CD4-positive, alpha-beta memory T cell (primary cell): ENCODE measurements at regions not wholly inside any gene's neighbourhood (a gene's known extent, or its start where the extent isn't known, plus 50 kb on each side); places are given as distances from the start of the nearest gene placed in this dataset.
"Not testable (repeated sequence)": the region's sequence is repeated elsewhere in the genome, so short reads cannot be mapped to it uniquely, and the experiment has no call there.

Experiments used
- CTCF ChIA-PET: fragments of 350-600 bp; sonication (Branson Sonifier 250); formaldehyde crosslinking; loops from one replicate; lab custom pipeline; 2021; ENCODE audit warnings: inconsistent platforms; ENCODE audit not compliant: partially characterized antibody; lab: Charles Lee
- POLR2A ChIA-PET: fragments of 350-600 bp; sonication (Branson Sonifier 250); formaldehyde crosslinking; loops from one replicate; lab custom pipeline; 2021; ENCODE audit not compliant: partially characterized antibody; lab: Charles Lee
- DNase-seq, 5 donors: peaks; one replicate each; pipeline versions ENCODE4 v3.0.0 to v3.0.0-alpha.2; 2020 to 2022; ENCODE audit warnings: mixed read lengths in 1 of 5
- H3K27ac ChIP-seq: one replicate; pipeline ENCODE4 v1.7.0; 2013; ENCODE audit warnings: low read depth, low read length
- H3K27me3 ChIP-seq: 2 replicates; pipeline ENCODE4 v1.7.0; 2013; ENCODE audit warnings: mild to moderate bottlenecking, low read length, moderate library complexity; ENCODE audit not compliant: insufficient read depth
- H3K36me3 ChIP-seq: 2 replicates; pipeline ENCODE4 v1.7.0; 2013; ENCODE audit warnings: mild to moderate bottlenecking, low read length, moderate library complexity; ENCODE audit not compliant: insufficient read depth
- H3K4me1 ChIP-seq: 2 replicates; pipeline ENCODE4 v1.7.0; 2013; ENCODE audit warnings: mild to moderate bottlenecking, low read length, moderate library complexity; ENCODE audit not compliant: insufficient read depth
- H3K4me3 ChIP-seq, 2 donors: one replicate each; pipeline ENCODE4 v1.7.0; 2013; ENCODE audit warnings: low read length in 2 of 2, mild to moderate bottlenecking in 1 of 2
- H3K9me3 ChIP-seq, 2 donors: one replicate each; pipeline ENCODE4 v1.7.0; 2013; ENCODE audit warnings: low read length in 2 of 2, control low read depth in 1 of 2; ENCODE audit not compliant: control insufficient read depth in 1 of 2
- H3K27ac Mint-ChIP-seq, 7 donors: one replicate each; pipeline ENCODE4 v1.8.0; 2020 to 2021; ENCODE audit warnings: mixed read lengths in 7 of 7, mild to moderate bottlenecking in 6 of 7, inconsistent platforms in 3 of 7, moderate library complexity in 3 of 7
- H3K27me3 Mint-ChIP-seq, 2 donors: one replicate each; pipeline ENCODE4 v1.8.0; 2020 to 2021; ENCODE audit warnings: mixed read lengths in 2 of 2
- H3K36me3 Mint-ChIP-seq, 2 donors: one replicate each; pipeline ENCODE4 v1.8.0; 2020 to 2021; ENCODE audit warnings: mixed read lengths in 2 of 2, inconsistent platforms in 1 of 2, mild to moderate bottlenecking in 1 of 2
- H3K4me1 Mint-ChIP-seq, 4 donors: one replicate each; pipeline ENCODE4 v1.8.0; 2020 to 2021; ENCODE audit warnings: mixed read lengths in 4 of 4, mild to moderate bottlenecking in 1 of 4
- H3K4me3 Mint-ChIP-seq, 8 donors: one replicate each; pipeline ENCODE4 v1.8.0; 2020 to 2021; ENCODE audit warnings: mixed read lengths in 8 of 8, mild to moderate bottlenecking in 7 of 8, moderate library complexity in 6 of 8, inconsistent platforms in 3 of 8
- H3K9me3 Mint-ChIP-seq, 8 donors: one replicate each; pipeline ENCODE4 v1.8.0; 2020 to 2021; ENCODE audit warnings: mixed read lengths in 8 of 8, mild to moderate bottlenecking in 5 of 8, inconsistent platforms in 3 of 8, moderate library complexity in 1 of 8
- intact Hi-C: fragments of 100-400 bp; cut with micrococcal nuclease; formaldehyde crosslinking; loops from one replicate; pipeline ENCODE4 v1.15.1; 2023

DNA sequence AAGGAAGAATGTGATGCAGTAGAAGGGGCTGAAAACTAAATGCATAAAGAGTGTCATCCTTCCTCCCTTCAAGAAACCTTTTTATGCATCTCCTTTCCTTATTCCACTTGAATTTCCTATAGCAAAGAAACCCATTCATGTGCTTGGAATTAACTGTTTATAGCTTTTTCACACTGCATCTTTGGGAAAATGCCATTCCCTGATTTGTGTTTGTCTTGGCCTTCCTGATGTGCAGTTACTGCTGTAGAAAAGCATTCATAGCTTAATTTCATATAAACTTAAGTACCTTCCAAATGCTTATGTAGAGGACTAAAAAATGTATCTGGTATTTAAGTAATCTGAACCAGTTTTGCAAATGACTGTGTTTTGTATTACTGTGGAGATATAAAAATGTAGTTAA is 61.8 kb downstream of the SDR9C7 start:
- Histone ChIP-seq H3K27ac (no peak overlapping the region), H3K9me3 (no peaks in the 10 kb centered on the region), H3K4me1 (no peaks in the 10 kb centered on the region), H3K36me3 (no peaks in the 10 kb centered on the region), H3K4me3 (no peak overlapping the region), H3K27me3 (no peaks in the 10 kb centered on the region)
- intact Hi-C loops: no loop called here
- peaks cover 0 to 2% of the 10 kb centered on the region in 2 donors for H3K36me3 Mint-ChIP-seq
- ChIA-PET POLR2A (no interaction called here), CTCF (no interaction called here)
- H3K27me3 Mint-ChIP-seq: peaks cover 19 to 38% of the 10 kb centered on the region in 2 donors
- H3K4me1 Mint-ChIP-seq: no peaks in the 10 kb centered on the region
- DNase-seq: no peak
- H3K9me3 Mint-ChIP-seq: peaks cover 0 to 16% (median 10%) of the 10 kb centered on the region in 8 donors
- no peak overlapping the region for H3K4me3 Mint-ChIP-seq
- no peak overlapping the region for H3K27ac Mint-ChIP-seq

- Histone ChIP-seq H3K4me1 (no peaks in the 10 kb centered on the region), H3K27ac (no peak overlapping the region), H3K9me3 (peaks cover 0 to 29% of the 10 kb centered on the region in 2 donors), H3K4me3 (no peak overlapping the region), H3K27me3 (no peaks in the 10 kb centered on the region), H3K36me3 (no peaks in the 10 kb centered on the region)
- H3K4me3 Mint-ChIP-seq: no peak overlapping the region
- ChIA-PET POLR2A (no interaction called here), CTCF (no interaction called here)
- DNase-seq: no peak
- peaks cover 11 to 20% of the 10 kb centered on the region in 2 donors for H3K27me3 Mint-ChIP-seq
- peaks cover 3 to 60% (median 46%) of the 10 kb centered on the region in 8 donors for H3K9me3 Mint-ChIP-seq
- H3K4me1 Mint-ChIP-seq: no peaks in the 10 kb centered on the region
- peaks cover 16 to 17% of the 10 kb centered on the region in 2 donors for H3K36me3 Mint-ChIP-seq
- H3K27ac Mint-ChIP-seq: no peak overlapping the region
- intact Hi-C loops: no loop called here
Observed at GRCh38 chr12:56867216-56867615, 67.0 kb downstream of the SDR9C7 start.

- Histone ChIP-seq H3K4me1 (no peaks in the 10 kb centered on the region), H3K36me3 (no peaks in the 10 kb centered on the region), H3K4me3 (no peak overlapping the region), H3K9me3 (peaks cover 0 to 31% of the 10 kb centered on the region in 2 donors), H3K27ac (no peak overlapping the region), H3K27me3 (no peaks in the 10 kb centered on the region)
- Mint-ChIP-seq H3K27ac (no peak overlapping the region), H3K36me3 (peaks cover 16 to 19% of the 10 kb centered on the region in 2 donors), H3K27me3 (peaks cover 11 to 19% of the 10 kb centered on the region in 2 donors), H3K4me3 (no peak overlapping the region), H3K4me1 (no peaks in the 10 kb centered on the region), H3K9me3 (peaks cover 3 to 67% (median 53%) of the 10 kb centered on the region in 8 donors)
- CTCF ChIA-PET: no interaction called here
- no peak for DNase-seq
- intact Hi-C loops: no loop called here
- POLR2A ChIA-PET: no interaction called here
Observed at GRCh38 chr12:56866493-56866892, 67.7 kb downstream of the SDR9C7 start.

- ChIA-PET POLR2A (no interaction called here), CTCF (no interaction called here)
- Histone ChIP-seq H3K27ac (no peak overlapping the region), H3K4me1 (no peaks in the 10 kb centered on the region), H3K4me3 (no peak overlapping the region), H3K27me3 (no peaks in the 10 kb centered on the region), H3K36me3 (no peaks in the 10 kb centered on the region), H3K9me3 (peaks cover 0 to 31% of the 10 kb centered on the region in 2 donors)
- H3K4me1 Mint-ChIP-seq: no peaks in the 10 kb centered on the region
- H3K27me3 Mint-ChIP-seq: peaks cover 13 to 22% of the 10 kb centered on the region in 2 donors
- no peak for DNase-seq
- H3K4me3 Mint-ChIP-seq: no peak overlapping the region
- H3K27ac Mint-ChIP-seq: no peak overlapping the region
- intact Hi-C loops: no loop called here
- peaks cover 3 to 73% (median 63%) of the 10 kb centered on the region in 8 donors for H3K9me3 Mint-ChIP-seq
- peaks cover 16 to 21% of the 10 kb centered on the region in 2 donors for H3K36me3 Mint-ChIP-seq
Observed at GRCh38 chr12:56864318-56864717, 69.9 kb downstream of the SDR9C7 start.

DNA sequence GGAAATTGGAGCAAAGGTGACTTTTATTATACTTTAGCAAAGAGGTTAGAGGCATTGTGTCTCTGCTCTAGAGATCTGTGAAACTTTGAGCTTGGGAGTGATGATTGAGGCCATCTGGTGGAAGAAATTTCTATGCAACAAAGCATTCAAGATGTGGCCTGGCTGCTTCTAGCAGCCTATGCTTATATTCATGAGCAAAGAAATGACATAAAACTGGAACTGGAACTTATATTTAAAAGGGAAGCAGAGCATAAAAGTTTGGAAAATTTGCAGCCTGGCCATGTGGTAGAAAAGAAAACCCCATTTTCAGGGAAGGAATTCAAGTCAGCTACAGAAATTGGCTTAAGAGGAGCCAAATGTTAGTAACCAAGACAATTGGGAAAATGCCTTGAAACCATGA is 70.4 kb downstream of the SDR9C7 start:
- Histone ChIP-seq H3K36me3 (no peaks in the 10 kb centered on the region), H3K4me1 (no peaks in the 10 kb centered on the region), H3K4me3 (no peak overlapping the region), H3K27ac (no peak overlapping the region), H3K9me3 (peaks cover 0 to 31% of the 10 kb centered on the region in 2 donors), H3K27me3 (no peaks in the 10 kb centered on the region)
- Mint-ChIP-seq H3K4me1 (no peaks in the 10 kb centered on the region), H3K4me3 (peak overlapping the region in 1 of 8 donors; percentile 20), H3K27ac (no peak overlapping the region), H3K36me3 (peaks cover 16 to 21% of the 10 kb centered on the region in 2 donors), H3K27me3 (peaks cover 13 to 22% of the 10 kb centered on the region in 2 donors), H3K9me3 (peaks cover 3 to 70% (median 61%) of the 10 kb centered on the region in 8 donors)
- intact Hi-C loops: no loop called here
- POLR2A ChIA-PET: no interaction called here
- CTCF ChIA-PET: no interaction called here
- DNase-seq: no peak

GRCh38 chr12:56862264-56862663 is 71.9 kb downstream of the SDR9C7 start:
- POLR2A ChIA-PET: no interaction called here
- peaks cover 0 to 31% of the 10 kb centered on the region in 2 donors for H3K9me3 ChIP-seq

DNA sequence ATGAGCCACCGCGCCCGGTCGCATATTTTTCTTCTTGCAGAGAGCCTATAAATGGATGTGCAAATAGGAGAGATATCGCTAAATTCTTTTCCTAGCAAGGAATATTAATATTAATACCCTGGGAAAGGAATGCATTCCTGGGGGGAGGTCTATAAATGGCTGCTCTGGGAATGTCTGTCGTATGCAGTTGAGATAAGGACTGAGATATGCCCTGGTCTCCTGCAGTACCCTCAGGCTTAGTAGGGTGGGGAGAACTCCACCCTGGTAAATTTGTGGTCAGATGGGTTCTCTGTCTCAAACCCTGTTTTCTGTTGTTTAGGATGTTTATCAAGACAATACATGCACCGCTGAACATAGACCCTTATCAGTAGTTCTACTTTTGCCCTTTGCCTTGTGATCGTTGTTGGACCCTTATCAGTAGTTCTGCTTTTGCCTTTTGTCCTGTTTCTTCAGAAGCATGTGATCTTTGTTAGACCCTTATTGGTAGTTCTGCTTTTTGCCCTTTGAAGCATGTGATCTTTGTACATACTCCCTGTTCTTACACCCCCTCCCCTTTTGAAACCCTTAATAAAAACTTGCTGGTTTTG is 80.7 kb downstream of the SDR9C7 start:
- H3K27ac ChIP-seq, H3K4me3 Mint-ChIP-seq, H3K9me3 ChIP-seq, CTCF ChIA-PET, H3K36me3 Mint-ChIP-seq, H3K4me1 Mint-ChIP-seq, H3K27ac Mint-ChIP-seq, H3K4me1 ChIP-seq, intact Hi-C loops, POLR2A ChIA-PET, DNase-seq, H3K36me3 ChIP-seq, H3K4me3 ChIP-seq, H3K27me3 ChIP-seq: not testable (repeated sequence)
- H3K9me3 Mint-ChIP-seq: peaks cover 3 to 25% (median 20%) of the 10 kb centered on the region in 8 donors
- H3K27me3 Mint-ChIP-seq: peaks cover 15 to 25% of the 10 kb centered on the region in 2 donors

More at GRCh38 chr12:56862264-56862663, 71.9 kb downstream of the SDR9C7 start:
- Histone ChIP-seq H3K27me3 (no peaks in the 10 kb centered on the region), H3K4me3 (no peak overlapping the region), H3K27ac (no peak overlapping the region), H3K36me3 (no peaks in the 10 kb centered on the region), H3K4me1 (no peaks in the 10 kb centered on the region)
- intact Hi-C loops: no loop called here
- H3K36me3 Mint-ChIP-seq: peaks cover 16 to 19% of the 10 kb centered on the region in 2 donors
- H3K9me3 Mint-ChIP-seq: peaks cover 3 to 60% (median 52%) of the 10 kb centered on the region in 8 donors
- H3K4me3 Mint-ChIP-seq: no peak overlapping the region
- H3K4me1 Mint-ChIP-seq: no peaks in the 10 kb centered on the region
- H3K27ac Mint-ChIP-seq: no peak overlapping the region
- CTCF ChIA-PET: no interaction called here
- H3K27me3 Mint-ChIP-seq: peaks cover 8 to 24% of the 10 kb centered on the region in 2 donors
- no peak for DNase-seq
